HG03565 (cell line): ENCODE measurements at regions not wholly inside any gene's neighbourhood (a gene's known extent, or its start where the extent isn't known, plus 50 kb on each side); places are given as distances from the start of the nearest gene placed in this dataset.
A peak's percentile ranks its signal among the peaks of the same experiment; 100 is the strongest.
"Not testable (repeated sequence)": the region's sequence is repeated elsewhere in the genome, so short reads cannot be mapped to it uniquely, and the experiment has no call there.

Experiments used
- ATAC-seq: cut with Tn5 transposase; IDR thresholded peaks from one replicate; pipeline ENCODE4 v1.9.1; 2021; ENCODE audit warnings: mild to moderate bottlenecking, moderate library complexity; ENCODE audit not compliant: unreplicated experiment

DNA sequence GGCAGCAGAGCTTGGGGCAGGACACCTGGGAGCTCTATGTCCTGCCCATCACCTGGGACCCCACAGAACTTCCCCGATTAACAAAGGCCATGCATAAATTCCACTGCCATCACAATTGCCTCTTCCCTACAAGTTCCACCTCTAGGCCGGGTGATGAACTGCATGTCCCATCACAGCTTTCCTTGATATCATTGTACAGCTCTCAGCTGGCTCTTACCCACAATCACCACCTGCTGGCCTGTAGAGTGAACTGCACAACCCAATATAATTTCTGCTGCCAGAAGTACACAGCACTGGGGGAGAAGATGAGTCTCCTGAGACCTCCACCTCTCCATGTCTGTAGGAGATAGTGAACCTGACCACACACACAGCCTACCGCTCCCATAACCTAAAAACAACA lies 285.0 kb upstream of the AADAT start:
- ATAC-seq: peak; percentile 100

DNA sequence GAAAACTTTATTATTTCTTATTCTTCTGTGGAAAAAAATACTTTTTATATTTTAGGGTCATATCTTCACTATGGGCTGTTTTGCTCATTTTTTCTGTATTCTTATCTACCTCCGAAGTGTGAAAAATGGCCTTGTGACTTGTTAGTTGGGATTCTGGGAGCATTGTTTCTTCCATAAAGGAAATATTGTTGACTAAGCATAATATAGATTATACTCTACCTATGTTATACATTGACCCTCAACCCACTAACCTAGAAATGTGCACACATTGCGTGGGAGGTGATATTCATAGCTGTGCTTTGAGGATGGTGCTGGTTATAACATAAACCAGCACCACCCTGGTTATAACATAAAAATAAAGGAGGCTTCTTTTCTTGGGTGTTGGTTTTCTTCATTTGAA lies 259.2 kb upstream of the AADAT start:
- no peak for ATAC-seq

DNA sequence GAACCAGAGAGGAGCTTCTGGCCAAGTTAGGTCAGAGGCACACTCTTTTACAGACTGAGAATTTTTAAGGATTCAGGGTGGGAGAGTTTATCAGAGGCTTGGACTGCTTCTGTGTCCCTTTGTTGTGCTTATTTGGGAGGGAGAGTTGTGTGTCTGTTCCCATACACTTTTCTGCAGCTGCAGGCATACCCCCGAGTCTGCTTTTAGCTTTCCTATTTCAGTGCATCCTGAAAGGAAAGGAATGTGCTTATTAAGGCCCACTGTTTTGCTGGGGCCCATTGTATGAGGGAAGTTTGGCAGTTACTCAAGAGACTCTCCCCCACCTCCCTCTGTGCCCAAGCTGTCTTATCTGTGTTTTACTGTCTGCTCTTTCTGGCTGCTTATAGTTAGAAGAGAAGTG lies 257.4 kb upstream of the AADAT start:
- ATAC-seq: not testable (repeated sequence)

DNA sequence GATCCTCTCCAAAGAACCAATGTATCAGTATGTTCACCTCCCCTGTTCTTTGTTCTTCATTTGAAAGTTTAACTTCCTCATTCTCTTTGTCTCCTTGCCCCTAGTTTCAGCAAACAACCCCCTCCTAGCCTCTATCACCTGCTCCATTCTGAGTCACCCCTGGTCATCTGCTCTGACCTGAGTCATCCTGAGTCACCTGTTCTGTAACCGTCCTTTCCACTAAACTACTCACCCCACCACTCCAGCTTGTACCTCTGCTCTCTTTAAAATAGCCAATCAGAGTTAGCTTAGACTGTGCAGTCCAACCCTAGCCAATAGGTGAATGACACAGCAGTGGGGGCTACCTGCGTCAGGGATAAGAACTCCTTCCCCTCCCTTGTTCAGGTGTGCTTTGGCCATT lies 249.8 kb upstream of the AADAT start:
- ATAC-seq: no peak

DNA sequence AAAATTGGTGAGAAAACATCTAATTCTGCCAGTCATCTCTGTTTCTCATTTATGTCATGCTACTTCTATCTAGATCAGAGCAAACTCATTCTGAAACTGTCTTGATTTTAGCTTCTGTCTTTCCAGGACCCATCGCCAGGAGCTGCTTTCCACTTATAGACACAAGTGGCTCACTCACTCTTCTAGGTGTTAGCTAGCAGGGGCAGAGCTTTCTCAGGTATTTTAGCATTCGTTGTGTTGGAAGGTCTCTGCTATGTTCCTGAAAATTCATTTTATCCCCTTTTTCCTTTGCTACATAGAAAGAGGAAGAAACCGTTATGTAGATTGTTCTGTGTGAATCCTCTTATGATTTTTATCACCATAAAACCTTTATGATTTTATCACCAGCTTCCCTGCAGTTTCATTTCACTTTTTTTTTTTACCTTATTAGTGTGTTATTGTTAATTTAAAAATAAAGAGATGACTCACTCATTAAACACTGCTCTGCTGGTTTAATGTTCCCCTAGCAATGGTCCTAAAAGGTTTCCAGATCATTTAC lies 246.6 kb upstream of the AADAT start:
- peak; percentile 96 for ATAC-seq

DNA sequence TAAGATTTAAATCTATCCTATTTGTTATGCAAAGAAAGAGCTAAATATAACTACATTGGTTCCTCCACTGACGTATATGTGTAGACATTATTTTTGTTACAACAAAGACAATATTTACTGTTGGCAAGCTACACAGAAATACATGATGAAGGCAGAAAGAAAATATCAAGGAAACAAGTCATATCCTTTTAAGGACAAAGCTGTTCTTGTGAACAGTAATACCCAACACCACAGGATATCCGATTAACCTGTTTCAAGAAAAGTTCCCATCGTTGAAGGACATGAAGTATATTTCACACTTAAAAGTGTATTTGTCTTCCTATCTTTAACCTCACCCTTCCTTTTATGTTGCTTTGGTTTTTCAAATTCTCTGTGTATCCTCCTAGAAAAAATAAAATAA lies 235.8 kb upstream of the AADAT start:
- ATAC-seq: no peak

DNA sequence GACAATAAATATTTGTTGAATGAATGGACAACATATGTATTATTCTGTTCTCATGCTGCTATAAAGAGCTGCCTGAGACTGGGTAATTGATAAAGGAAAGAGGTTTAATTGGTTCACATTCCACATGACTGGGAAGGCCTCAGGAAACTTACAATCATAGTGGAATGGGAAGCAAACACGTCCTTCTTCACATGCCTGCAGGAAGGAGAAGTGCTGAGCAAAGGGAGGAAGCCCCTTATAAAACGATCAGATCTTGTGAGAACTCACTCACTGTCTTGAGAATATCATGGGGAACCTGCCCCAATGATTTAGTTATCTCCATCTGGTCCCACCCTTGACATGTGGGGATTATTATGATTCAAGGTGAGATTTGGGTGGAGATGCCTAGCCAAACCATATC lies 233.9 kb upstream of the AADAT start:
- ATAC-seq: no peak

DNA sequence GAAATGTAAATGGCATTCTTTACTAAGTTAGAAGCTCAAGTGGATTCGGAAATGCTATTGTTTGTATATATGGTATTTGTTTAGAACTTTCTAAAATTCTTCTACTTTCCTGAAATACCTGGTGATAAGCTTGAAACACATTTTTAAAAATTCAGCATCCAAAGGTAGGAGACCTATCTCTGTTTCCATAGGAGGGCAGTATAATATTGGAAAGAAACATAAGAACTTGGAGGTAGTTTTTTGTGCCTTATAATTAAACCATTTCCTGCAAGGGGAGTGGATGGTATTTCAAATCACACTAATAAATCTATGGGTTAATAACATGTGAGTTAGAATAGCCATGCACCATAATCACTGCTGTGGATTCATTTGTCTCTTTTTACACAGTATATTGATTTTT lies 217.4 kb upstream of the AADAT start:
- no peak for ATAC-seq

DNA sequence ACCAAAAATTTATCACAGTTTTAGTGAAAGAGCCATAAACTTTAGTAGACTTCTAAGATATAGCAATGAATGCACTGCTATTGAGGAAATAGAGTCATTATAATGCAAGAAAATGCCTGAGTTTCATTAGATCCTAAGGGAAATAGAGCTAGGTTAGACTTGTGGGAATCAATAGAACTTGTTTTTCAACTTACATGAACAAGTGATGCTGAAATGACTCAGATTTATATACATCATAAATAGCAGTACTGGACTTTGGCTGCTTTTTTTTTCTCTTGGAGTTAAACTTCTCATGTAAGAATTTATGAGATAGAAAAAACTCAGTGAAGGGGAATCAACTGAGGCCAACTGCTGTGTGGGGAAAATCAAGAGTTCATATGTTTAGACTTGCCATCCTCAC lies 216.5 kb upstream of the AADAT start:
- ATAC-seq: no peak

DNA sequence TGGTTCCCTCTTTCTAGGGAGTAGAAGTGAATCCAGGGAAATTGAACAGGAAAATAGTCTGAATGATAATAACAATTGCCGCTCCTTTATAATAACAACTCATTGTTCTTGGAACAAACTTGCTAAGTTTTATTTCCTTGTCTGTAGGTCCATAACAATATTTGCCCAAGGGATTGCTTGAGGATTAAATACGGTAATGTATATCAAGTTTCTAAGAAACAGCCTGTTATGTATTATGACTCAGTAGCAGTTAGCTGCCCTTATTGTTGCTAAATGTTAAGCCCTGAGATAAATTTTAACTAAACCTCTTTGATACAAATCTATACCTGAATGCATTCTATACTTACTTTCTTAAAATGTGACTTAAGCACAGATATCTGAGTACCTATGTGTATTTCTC lies 215.9 kb upstream of the AADAT start:
- ATAC-seq: no peak

DNA sequence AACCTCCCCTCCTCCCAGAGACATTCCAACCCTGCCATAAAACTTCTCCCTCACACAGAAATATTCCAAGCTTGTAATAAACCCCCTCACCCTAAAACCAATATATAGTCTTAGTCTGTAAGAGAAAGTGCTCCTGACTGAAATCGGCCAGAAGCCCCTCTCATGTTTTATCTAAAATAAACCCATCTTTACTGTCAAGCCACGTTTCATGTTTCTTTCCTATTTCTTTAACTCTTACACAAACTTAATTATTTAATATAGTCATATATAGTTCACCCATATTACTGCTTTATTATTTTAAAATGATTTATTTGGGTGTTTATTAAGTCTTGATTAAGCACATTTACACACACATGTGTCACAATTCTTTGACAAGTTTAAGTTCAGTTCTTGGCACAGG lies 191.3 kb upstream of the AADAT start:
- no peak for ATAC-seq

DNA sequence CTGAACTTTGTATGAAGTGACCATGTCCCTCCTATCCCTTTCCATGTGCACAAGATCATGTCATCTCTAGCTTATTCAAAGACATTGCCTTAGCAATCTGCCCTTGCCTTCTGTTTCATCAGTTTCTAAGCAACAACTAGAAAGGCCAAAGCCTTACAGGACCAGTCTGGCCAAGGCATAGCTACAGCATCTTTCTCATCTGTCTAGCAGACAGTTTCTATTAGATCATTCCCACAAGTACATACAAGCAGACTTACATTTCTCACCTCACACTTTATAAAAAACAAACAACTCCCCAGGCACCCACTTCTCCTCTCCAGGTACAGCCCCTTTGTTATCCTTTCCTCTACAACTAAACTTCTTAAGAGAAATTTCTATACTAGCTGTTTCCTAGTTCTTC lies 188.7 kb upstream of the AADAT start:
- ATAC-seq: no peak

DNA sequence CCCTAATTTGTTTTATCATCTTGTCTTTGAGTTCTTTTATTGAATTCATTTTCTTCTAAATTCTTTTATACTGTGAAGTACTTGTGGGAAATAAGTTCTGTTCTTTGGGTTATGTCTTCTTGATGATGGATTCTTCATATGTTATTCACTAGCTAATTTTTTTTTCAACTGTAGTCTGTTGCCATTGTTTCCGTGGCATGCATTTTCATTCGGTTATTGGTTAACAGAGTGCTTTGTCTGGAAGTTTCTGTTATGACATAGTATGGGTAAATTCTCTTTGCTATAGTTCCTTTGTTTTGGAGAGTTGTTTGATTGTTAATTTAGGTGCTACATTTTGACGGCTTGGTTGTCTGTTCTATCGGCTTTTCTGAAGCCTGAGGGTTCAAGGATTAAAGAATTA lies 184.9 kb upstream of the AADAT start:
- ATAC-seq: no peak

DNA sequence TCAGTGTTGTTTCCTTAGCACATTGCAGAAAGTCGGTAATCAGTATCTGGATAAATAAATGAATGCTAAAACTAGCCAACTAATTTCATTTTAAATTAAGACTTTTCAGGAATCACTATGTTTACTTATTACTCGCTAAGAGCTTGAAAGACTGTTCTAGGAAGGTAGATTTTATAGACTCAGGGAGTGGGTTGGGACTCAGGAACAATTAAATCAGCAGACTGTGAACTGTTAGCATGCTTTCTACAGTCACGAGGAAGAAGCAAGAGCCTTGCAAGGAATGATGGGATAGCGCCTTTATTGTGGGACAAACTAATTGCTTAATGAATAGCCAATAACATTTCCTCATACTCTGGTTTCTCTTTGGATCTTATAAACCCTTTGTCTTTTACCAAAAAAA lies 183.2 kb upstream of the AADAT start:
- no peak for ATAC-seq

DNA sequence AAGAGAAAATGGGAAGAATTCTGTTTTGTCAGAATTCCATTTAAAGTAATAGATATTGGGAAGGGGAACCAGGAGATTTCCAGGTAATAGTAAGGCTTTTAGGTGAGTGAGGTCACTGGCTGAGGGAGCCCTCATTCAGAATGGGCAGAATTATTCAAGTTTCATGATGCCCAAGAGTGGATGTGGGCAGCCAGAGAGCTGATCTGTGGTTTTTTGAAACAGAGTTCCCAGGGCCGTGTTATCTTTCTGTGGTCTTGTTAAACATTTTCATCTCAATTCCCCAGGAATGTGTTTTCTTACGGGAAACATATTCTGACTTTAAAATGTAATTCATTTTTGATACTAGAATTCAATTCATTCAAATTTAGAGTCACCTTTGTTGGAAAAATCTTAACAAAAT lies 182.0 kb upstream of the AADAT start:
- no peak for ATAC-seq

DNA sequence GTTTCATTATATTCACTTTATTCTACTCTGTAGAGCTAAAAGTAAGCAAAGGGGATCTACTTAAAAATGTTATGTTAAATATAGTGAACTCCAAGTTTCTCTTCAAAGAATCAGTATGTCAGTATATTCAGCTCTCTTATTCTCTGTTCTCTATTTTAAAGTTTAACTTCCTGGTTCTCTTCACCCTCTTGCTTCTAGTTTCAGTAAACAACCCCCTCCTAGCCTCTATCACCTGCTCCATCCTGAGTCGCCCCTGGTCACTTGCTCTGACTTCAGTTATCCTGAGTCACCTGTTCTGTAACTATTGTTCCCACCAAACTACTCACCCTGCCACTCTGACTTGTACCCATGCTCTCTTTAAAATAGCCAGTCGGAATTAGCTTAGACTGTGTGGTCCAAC lies 180.9 kb upstream of the AADAT start:
- ATAC-seq: no peak

DNA sequence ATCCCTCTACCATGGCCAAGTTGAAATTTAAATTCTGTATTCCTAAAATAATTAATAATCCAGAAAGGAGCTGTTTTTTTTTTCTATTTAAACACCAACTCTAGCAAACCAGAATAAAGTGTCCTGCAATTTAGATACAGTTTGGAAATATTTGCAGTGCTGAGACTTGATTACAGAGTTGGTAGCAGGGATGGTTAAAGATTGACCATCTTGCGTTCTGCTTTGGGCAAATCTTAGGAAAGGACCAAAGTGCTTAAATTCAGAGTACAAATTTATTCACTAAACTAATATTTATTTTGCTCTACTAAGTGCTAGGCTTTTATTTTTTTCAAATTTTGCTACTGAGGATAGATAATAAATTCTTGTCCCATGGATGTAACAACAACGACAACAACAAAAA lies 180.2 kb upstream of the AADAT start:
- no peak for ATAC-seq

DNA sequence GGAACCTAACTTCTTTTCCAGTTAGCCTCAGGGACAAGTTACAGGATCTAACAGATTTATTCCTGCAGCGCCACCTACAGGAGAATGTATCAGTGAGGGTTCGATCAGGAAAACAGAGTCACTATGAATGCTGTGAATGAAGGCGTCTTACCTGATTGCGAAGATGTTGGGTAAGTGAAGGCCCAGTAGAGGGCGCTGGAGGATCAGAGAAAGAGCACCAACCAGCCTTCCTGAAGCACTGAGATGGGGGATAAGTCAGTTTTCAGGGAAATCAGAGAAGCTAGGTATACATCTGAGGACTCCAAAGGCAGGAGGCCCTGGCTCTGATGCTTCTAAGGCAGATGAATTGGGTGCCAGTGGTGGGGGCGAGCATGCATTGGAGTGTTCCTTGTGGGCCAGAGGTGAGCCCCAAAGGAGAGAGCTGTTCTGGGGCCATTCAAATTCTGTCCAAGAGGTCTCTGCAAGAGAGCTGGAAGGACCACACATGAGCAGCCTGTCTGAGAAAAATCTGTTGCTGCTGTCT lies 169.9 kb upstream of the AADAT start:
- ATAC-seq: peak; percentile 96

DNA sequence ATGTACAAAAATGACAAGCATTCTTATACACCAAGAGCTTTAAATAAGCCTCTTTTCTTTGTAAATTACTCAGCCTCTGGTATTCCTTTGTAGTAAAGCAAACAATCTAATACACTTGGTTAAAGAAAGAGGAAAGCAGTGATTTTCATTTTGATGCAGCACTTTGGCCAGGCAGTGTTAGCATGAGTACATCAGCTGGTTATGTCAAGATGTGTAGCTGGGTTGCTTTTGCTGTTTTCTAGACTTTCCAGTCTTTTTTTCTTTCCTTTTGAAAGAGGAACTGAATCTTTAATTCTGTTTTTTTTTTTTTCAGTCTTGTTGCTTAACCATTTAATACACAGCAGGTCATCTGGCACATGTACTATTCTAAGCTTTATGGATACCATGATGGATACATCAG lies 167.1 kb upstream of the AADAT start:
- ATAC-seq: no peak

DNA sequence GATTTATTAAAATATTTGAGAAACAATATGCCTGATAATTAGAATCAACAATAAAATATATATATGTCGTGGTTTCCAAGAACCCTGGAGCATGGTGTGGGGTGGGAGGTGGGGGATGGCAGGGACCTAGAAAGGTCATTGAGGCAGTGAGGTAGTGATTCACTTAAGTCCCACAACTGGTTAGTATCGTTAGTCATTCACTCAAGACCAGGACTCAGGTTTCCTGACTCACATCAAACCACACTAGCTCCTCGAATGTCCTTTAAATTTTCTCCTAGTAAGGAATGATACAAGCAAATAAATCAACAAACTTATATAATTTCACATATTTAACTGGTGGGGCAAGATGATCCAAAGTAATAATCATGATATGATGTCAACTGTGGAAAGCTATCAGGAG lies 158.8 kb upstream of the AADAT start:
- ATAC-seq: no peak

DNA sequence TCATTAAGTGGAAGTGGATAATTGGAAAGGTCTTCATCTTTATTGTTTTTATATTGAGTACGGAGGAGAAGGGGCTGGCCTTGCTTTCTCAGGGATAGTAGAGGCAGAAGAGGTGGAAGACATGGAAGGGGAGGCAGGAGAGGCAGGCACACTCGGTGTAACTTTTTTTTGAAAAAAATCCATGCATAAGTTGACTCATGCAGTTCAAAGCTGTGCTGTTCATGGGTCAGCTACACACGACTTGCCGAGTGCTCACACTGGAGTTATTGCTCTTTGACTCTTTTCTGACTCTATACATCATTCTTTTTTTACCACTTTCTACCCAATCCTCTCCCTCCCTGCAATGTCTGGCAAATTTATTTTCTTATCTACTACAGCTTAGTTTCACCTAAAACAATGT lies 158.3 kb upstream of the AADAT start:
- ATAC-seq: no peak

DNA sequence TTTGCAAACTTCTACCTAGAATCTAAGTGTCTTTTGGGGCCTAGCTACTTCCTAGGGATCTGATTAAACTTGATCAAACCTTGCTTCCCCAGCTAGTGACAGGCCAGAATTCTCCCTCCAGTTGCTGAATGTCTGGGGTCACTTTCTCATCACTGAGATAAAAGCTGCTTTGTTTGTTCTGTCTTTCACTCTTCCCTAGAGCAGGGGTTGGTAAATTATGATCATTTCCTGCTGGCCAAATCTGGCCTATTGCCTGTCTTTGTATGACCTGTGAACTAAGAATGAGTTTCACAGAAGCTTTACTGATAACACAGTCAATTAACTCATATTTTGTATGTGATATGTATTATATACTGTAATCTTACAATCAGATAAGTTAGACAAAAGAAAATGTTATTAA lies 157.8 kb upstream of the AADAT start:
- ATAC-seq: no peak

DNA sequence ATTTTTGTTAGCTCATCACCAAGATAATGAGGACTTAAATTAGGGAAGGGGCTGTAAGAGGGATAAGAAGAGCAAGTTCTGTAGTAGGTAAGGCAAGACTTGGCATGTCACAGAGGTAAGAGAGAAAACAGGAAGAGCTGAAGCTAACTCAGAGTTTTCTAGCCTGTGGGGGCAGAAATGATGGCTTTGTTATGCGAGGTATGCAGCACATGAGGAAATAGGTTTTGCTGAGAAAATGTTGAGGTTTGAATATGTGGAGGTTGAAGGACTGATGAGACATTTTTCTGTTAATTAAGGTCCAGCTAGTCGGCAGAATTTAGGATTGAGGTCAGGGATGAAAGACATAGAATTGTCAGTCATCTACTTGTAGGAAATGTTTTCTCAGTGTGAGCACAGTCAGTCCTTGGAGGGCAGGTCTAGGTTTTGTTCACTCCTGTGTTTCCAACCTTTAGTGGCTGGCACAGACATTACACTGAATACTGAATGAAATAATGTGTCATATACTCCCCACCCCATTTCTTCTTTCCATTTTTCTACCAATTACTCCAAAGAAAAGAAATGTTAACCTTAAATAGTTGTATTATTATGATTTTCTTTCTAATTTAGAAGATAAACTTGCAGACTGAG lies 154.0 kb upstream of the AADAT start:
- no peak for ATAC-seq
